OCI-LY7 (cell line): ENCODE measurements at regions not wholly inside any gene's neighbourhood (a gene's known extent, or its start where the extent isn't known, plus 50 kb on each side); places are given as distances from the start of the nearest gene placed in this dataset.

ENCODE experiments used
- BruUV-seq: library from RNA; stranded (reverse); fragments of 400-500 nt; replicated peaks from 2 replicates; lab custom pipeline; 2021; lab: Mats Ljungman, UMichigan
- CTCF ChIA-PET: fragments of 300-600 bp; sonication (Branson Sonifier 250); formaldehyde crosslinking; loops from one replicate; lab custom pipeline; 2022; ENCODE audit warnings: antibody characterized with exemption; ENCODE audit not compliant: unreplicated experiment; lab: Charles Lee
- POLR2A ChIA-PET: fragments of 300-600 bp; sonication (Branson Sonifier 250); formaldehyde crosslinking; loops from one replicate; lab custom pipeline; 2022; ENCODE audit warnings: antibody characterized with exemption; lab: Charles Lee
- DNase-seq: peaks from one replicate; pipeline ENCODE4 v3.0.0-alpha.2; 2015; ENCODE audit warnings: low spot score
- H2AFZ ChIP-seq: fragments of 200-600 bp; sonication (generic), shearing (Covaris generic); 2 replicates; pipeline ENCODE4 v1.6.1; 2014; ENCODE audit warnings: mild to moderate bottlenecking, antibody characterized with exemption, low read length, moderate library complexity
- H3K27ac ChIP-seq: fragments of 200-600 bp; sonication (generic); 2 replicates; pipeline ENCODE4 v1.5.1; 2014; ENCODE audit warnings: mixed run types, low read depth, mild to moderate bottlenecking, moderate library complexity, low read length, inconsistent platforms; ENCODE audit not compliant: poor library complexity, severe bottlenecking
- H3K36me3 ChIP-seq: fragments of 200-600 bp; sonication (generic); 2 replicates; pipeline ENCODE4 v1.6.1; 2014; ENCODE audit warnings: mild to moderate bottlenecking, antibody characterized with exemption, low read length, moderate library complexity, mixed read lengths; ENCODE audit not compliant: insufficient read depth
- H3K4me1 ChIP-seq: fragments of 200-600 bp; sonication (generic); 2 replicates; pipeline ENCODE4 v1.5.1; 2014; ENCODE audit warnings: mild to moderate bottlenecking, low read length; ENCODE audit not compliant: insufficient read depth, poor library complexity, severe bottlenecking
- H3K4me2 ChIP-seq: fragments of 200-600 bp; sonication (generic); 2 replicates; pipeline ENCODE4 v1.6.1; 2014; ENCODE audit warnings: mild to moderate bottlenecking, low read length
- H3K4me3 ChIP-seq: fragments of 200-600 bp; sonication (generic); 2 replicates; pipeline ENCODE4 v1.5.1; 2014; ENCODE audit warnings: mild to moderate bottlenecking, low read depth, low read length; ENCODE audit not compliant: poor library complexity, severe bottlenecking
- H3K79me2 ChIP-seq: fragments of 200-600 bp; sonication (generic); 2 replicates; pipeline ENCODE4 v1.6.1; 2016; ENCODE audit warnings: low read depth, mild to moderate bottlenecking, low read length, moderate library complexity, mixed read lengths; ENCODE audit not compliant: insufficient read depth
- H3K9me2 ChIP-seq: fragments of 200-600 bp; sonication (generic); 2 replicates; pipeline ENCODE4 v1.6.1; 2016; ENCODE audit warnings: mild to moderate bottlenecking, low read length, mixed read lengths; ENCODE audit not compliant: insufficient read depth
- H3K9me3 ChIP-seq: fragments of 200-600 bp; sonication (generic); 2 replicates; pipeline ENCODE4 v1.6.1; 2014; ENCODE audit warnings: mild to moderate bottlenecking, mixed run types, low read length, mixed read lengths
- H4K20me1 ChIP-seq: fragments of 200-600 bp; sonication (generic); 2 replicates; pipeline ENCODE4 v1.6.1; 2014; ENCODE audit warnings: mild to moderate bottlenecking, antibody characterized with exemption, low read length, moderate library complexity, mixed read lengths; ENCODE audit not compliant: insufficient read depth
- EZH2phosphoT487 ChIP-seq: fragments of 200-600 bp; sonication (generic); IDR thresholded peaks from 2 replicates; pipeline ENCODE4 v1.6.1; 2018; ENCODE audit warnings: low read depth, borderline replicate concordance, mild to moderate bottlenecking, mixed run types, antibody characterized with exemption, low read length, moderate library complexity, mixed read lengths
- intact Hi-C: fragments of 100-400 bp; cut with micrococcal nuclease; formaldehyde crosslinking; loops from one replicate; pipeline ENCODE4 v1.10.0; 2022; ENCODE audit not compliant: unreplicated experiment
- TF ChIP-seq, protein P1 (sequence below): fragments of 200-600 bp; sonication (generic); conservative IDR thresholded peaks from 2 replicates; pipeline ENCODE4 v1.5.1; 2014; ENCODE audit warnings: mild to moderate bottlenecking, antibody characterized with exemption, low read length, moderate library complexity, mixed read lengths

DNA sequence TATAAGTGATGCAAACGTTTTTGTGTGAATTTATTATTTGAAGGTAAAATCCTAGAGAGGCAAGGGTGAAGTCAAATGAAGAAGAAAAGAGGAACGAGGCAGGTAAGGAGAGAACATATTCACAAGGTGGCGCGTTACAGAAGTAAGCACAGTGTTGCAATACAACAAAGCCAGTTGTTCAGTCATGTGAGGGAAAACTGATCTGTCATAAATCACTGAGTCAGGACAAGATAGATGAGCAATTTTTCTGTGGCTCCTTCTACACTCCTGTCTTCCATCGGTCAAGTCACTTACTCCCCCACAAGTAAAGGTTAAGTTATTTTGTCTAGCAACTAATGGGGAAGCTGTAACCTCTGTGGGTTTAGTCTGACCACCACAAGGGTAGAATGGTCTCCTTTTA lies 203.0 kb upstream of the GK2 start:
- no peak overlapping the region for H2AFZ ChIP-seq
- no peaks in the 10 kb centered on the region for H3K9me2 ChIP-seq
- ChIA-PET POLR2A (no interaction called here), CTCF (no interaction called here)
- no peaks in the 10 kb centered on the region for H3K4me1 ChIP-seq
- H3K36me3 ChIP-seq = no peaks in the 10 kb centered on the region
- no peak overlapping the region for H3K27ac ChIP-seq
- H3K9me3 ChIP-seq = no peaks in the 10 kb centered on the region
- DNase-seq = no peak
- intact Hi-C loops = no loop called here
- H3K4me3 ChIP-seq = no peak overlapping the region
- H4K20me1 ChIP-seq = no peaks in the 10 kb centered on the region
- no peak overlapping the region for H3K4me2 ChIP-seq
- BruUV-seq = no TSS peak
- no peak for TF ChIP-seq EZH2phosphoT487
- TF ChIP-seq, protein P1, sequence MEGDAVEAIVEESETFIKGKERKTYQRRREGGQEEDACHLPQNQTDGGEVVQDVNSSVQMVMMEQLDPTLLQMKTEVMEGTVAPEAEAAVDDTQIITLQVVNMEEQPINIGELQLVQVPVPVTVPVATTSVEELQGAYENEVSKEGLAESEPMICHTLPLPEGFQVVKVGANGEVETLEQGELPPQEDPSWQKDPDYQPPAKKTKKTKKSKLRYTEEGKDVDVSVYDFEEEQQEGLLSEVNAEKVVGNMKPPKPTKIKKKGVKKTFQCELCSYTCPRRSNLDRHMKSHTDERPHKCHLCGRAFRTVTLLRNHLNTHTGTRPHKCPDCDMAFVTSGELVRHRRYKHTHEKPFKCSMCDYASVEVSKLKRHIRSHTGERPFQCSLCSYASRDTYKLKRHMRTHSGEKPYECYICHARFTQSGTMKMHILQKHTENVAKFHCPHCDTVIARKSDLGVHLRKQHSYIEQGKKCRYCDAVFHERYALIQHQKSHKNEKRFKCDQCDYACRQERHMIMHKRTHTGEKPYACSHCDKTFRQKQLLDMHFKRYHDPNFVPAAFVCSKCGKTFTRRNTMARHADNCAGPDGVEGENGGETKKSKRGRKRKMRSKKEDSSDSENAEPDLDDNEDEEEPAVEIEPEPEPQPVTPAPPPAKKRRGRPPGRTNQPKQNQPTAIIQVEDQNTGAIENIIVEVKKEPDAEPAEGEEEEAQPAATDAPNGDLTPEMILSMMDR = no peak
- no peaks in the 10 kb centered on the region for H3K79me2 ChIP-seq

DNA sequence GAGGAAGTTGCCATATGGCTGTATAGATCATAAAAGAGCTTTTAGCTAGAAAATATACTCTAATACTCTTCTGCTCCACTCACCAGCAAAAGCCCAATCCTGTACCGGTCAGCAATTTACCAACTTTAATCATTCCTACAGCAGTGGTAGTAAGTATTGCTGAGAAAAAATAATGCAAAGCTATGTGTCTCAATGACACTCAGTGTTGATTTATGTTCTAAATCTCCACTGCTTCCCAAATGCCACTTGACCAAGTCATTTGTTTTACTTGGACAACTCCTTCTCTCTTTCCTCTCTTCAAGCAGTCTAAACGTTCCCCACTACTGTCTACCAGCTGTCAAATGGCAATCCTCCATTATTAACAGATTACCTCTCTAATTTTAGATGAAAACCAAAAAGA lies 201.8 kb upstream of the GK2 start:
- Histone ChIP-seq H3K4me2 (no peak overlapping the region), H2AFZ (no peak overlapping the region), H3K27ac (no peak overlapping the region), H4K20me1 (no peaks in the 10 kb centered on the region), H3K79me2 (no peaks in the 10 kb centered on the region), H3K9me2 (no peaks in the 10 kb centered on the region), H3K36me3 (no peaks in the 10 kb centered on the region), H3K4me3 (no peak overlapping the region), H3K4me1 (no peaks in the 10 kb centered on the region), H3K9me3 (no peaks in the 10 kb centered on the region)
- POLR2A ChIA-PET = interaction anchor here (0.6 kb wide), 1 partner anchor 175 kb away, joined by 4 read pairs; no protein-coding TSS in a partner anchor
- CTCF ChIA-PET = no interaction called here
- no peak for DNase-seq
- intact Hi-C loops = no loop called here
- TF ChIP-seq EZH2phosphoT487 = no peak
- TF ChIP-seq, protein P1 = no peak
- BruUV-seq = no TSS peak

DNA sequence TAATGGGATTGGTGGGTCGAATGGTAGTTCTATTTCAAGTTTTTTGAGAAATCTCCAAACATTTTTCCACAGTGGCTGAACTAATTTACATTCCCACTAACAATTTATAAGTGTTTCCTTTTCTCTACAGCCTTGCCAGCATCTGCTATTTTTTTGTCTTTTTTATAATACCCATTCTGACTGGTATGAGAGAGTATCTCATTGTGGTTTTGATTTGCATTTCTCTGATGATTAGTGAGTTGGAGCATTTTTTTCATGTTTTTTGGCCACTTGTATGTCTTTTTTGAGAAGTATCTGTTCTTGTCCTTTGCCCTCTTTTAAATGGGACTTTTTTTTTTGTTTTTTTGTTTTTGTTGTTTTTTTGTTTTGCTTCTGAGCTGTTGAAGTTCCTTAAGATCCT lies 200.0 kb upstream of the GK2 start:
- Histone ChIP-seq H2AFZ (no peak overlapping the region), H3K27ac (no peak overlapping the region), H3K4me3 (no peak overlapping the region), H3K4me2 (no peak overlapping the region), H3K4me1 (no peaks in the 10 kb centered on the region), H3K9me2 (no peaks in the 10 kb centered on the region), H4K20me1 (no peaks in the 10 kb centered on the region), H3K36me3 (no peaks in the 10 kb centered on the region), H3K9me3 (no peaks in the 10 kb centered on the region), H3K79me2 (no peaks in the 10 kb centered on the region)
- BruUV-seq = no TSS peak
- ChIA-PET CTCF (no interaction called here), POLR2A (no interaction called here)
- TF ChIP-seq, protein P1 = no peak
- no peak for TF ChIP-seq EZH2phosphoT487
- intact Hi-C loops = no loop called here
- no peak for DNase-seq
